Karpas-422 (cell line): ENCODE measurements at regions not wholly inside any gene's neighbourhood (a gene's known extent, or its start where the extent isn't known, plus 50 kb on each side); places are given as distances from the start of the nearest gene placed in this dataset.
"Not testable (repeated sequence)": the region's sequence is repeated elsewhere in the genome, so short reads cannot be mapped to it uniquely, and the experiment has no call there.

Experiments
- DNase-seq: peaks from one replicate; pipeline ENCODE4 v3.0.0-alpha.2; 2015
- H2AFZ ChIP-seq: fragments of 200-600 bp; sonication (generic); 2 replicates; pipeline ENCODE4 v1.6.1; 2014; ENCODE audit warnings: antibody characterized with exemption, low read length, mixed read lengths
- H3K27ac ChIP-seq: fragments of 200-600 bp; sonication (generic); 2 replicates; pipeline ENCODE4 v1.5.1; 2014; ENCODE audit warnings: mild to moderate bottlenecking, low read length, moderate library complexity
- H3K27me3 ChIP-seq: fragments of 200-600 bp; sonication (generic); 2 replicates; pipeline ENCODE4 v1.6.1; 2014; ENCODE audit warnings: low read length, mixed read lengths
- H3K36me3 ChIP-seq: fragments of 200-600 bp; sonication (generic); 2 replicates; pipeline ENCODE4 v1.6.1; 2014; ENCODE audit warnings: low read length, mixed read lengths; ENCODE audit not compliant: insufficient read depth
- H3K4me1 ChIP-seq: fragments of 200-600 bp; sonication (generic); 2 replicates; pipeline ENCODE4 v1.6.1; 2014; ENCODE audit warnings: mild to moderate bottlenecking, low read length, mixed read lengths
- H3K4me2 ChIP-seq: fragments of 200-600 bp; sonication (generic); 2 replicates; pipeline ENCODE4 v1.6.1; 2014; ENCODE audit warnings: low read length, low read depth, mild to moderate bottlenecking; ENCODE audit not compliant: poor library complexity, severe bottlenecking
- H3K4me3 ChIP-seq: fragments of 200-600 bp; sonication (generic); 2 replicates; pipeline ENCODE4 v1.5.1; 2014; ENCODE audit warnings: mild to moderate bottlenecking, antibody characterized with exemption, low read length, mixed read lengths
- H3K79me2 ChIP-seq: fragments of 200-600 bp; sonication (generic); 2 replicates; pipeline ENCODE4 v1.6.1; 2014; ENCODE audit warnings: mild to moderate bottlenecking, low read length, mixed read lengths
- H3K9ac ChIP-seq: fragments of 200-600 bp; sonication (generic); 2 replicates; pipeline ENCODE4 v1.6.0; 2014; ENCODE audit warnings: low read length
- H3K9me2 ChIP-seq: fragments of 200-600 bp; sonication (generic), shearing (Covaris generic); replicated peaks from 2 replicates; pipeline ENCODE4 v1.6.0; 2014; ENCODE audit warnings: mild to moderate bottlenecking, low read length, moderate library complexity; ENCODE audit not compliant: insufficient read depth
- H3K9me3 ChIP-seq: fragments of 300-700, 200-600 bp; sonication (generic); 2 replicates; pipeline ENCODE4 v1.6.1; 2014; ENCODE audit warnings: low read length, mixed read lengths
- H4K20me1 ChIP-seq: fragments of 200-600 bp; sonication (generic); 2 replicates; pipeline ENCODE4 v1.6.1; 2014; ENCODE audit warnings: mild to moderate bottlenecking, antibody characterized with exemption, low read length, low read depth; ENCODE audit not compliant: insufficient read depth

GRCh38 chr17:68760141-68760475 lies 158.9 kb upstream of the FAM20A start:
- no peaks in the 10 kb centered on the region for H3K36me3 ChIP-seq
- H3K9me3 ChIP-seq, result no peaks in the 10 kb centered on the region
- no peak for DNase-seq
- H3K9me2 ChIP-seq, result no peaks in the 10 kb centered on the region
- no peak overlapping the region for H3K9ac ChIP-seq
- no peaks in the 10 kb centered on the region for H3K79me2 ChIP-seq
- H3K4me1 ChIP-seq, result peaks cover 7% of the 10 kb centered on the region
- H4K20me1 ChIP-seq, result no peaks in the 10 kb centered on the region
- H3K27me3 ChIP-seq, result no peaks in the 10 kb centered on the region
- H3K4me2 ChIP-seq, result peak overlapping the region; percentile 44
- H3K4me3 ChIP-seq, result no peak overlapping the region
- no peak overlapping the region for H2AFZ ChIP-seq
- no peak overlapping the region for H3K27ac ChIP-seq

GRCh38 chr17:68759343-68760140 lies 158.4 kb upstream of the FAM20A start:
- Histone ChIP-seq H3K27ac (no peak overlapping the region), H2AFZ (peak overlapping the region; percentile 67; the same call in 1 of the 2 replicates), H3K27me3 (no peaks in the 10 kb centered on the region), H4K20me1 (no peaks in the 10 kb centered on the region), H3K4me1 (peaks cover 7% of the 10 kb centered on the region), H3K4me2 (peak overlapping the region; percentile 44), H3K9me2 (no peaks in the 10 kb centered on the region), H3K79me2 (no peaks in the 10 kb centered on the region), H3K9ac (no peak overlapping the region), H3K9me3 (no peaks in the 10 kb centered on the region), H3K4me3 (peak overlapping the region; percentile 47), H3K36me3 (no peaks in the 10 kb centered on the region)
- peak; percentile 86 for DNase-seq

GRCh38 chr17:68759002-68759342 lies 157.8 kb upstream of the FAM20A start:
- no peak overlapping the region for H3K9ac ChIP-seq
- no peak overlapping the region for H3K4me2 ChIP-seq
- no peaks in the 10 kb centered on the region for H4K20me1 ChIP-seq
- H3K36me3 ChIP-seq, result no peaks in the 10 kb centered on the region
- no peak overlapping the region for H3K4me3 ChIP-seq
- no peaks in the 10 kb centered on the region for H3K79me2 ChIP-seq
- no peaks in the 10 kb centered on the region for H3K27me3 ChIP-seq
- no peaks in the 10 kb centered on the region for H3K9me3 ChIP-seq
- DNase-seq, result no peak
- peaks cover 7% of the 10 kb centered on the region for H3K4me1 ChIP-seq
- H3K9me2 ChIP-seq, result no peaks in the 10 kb centered on the region
- no peak overlapping the region for H3K27ac ChIP-seq
- H2AFZ ChIP-seq, result no peak overlapping the region

GRCh38 chr17:68757866-68758757 lies 156.9 kb upstream of the FAM20A start:
- H3K27ac ChIP-seq, result not testable (repeated sequence)

GRCh38 chr17:68753985-68754769 lies 153.0 kb upstream of the FAM20A start:
- no peak for DNase-seq
- Histone ChIP-seq H2AFZ (no peak overlapping the region), H3K9ac (no peak overlapping the region), H3K4me2 (no peak overlapping the region), H3K9me2 (no peaks in the 10 kb centered on the region), H4K20me1 (no peaks in the 10 kb centered on the region), H3K27ac (no peak overlapping the region), H3K79me2 (no peaks in the 10 kb centered on the region), H3K9me3 (no peaks in the 10 kb centered on the region), H3K36me3 (no peaks in the 10 kb centered on the region), H3K4me1 (peaks cover under 1% of the 10 kb centered on the region), H3K4me3 (no peak overlapping the region), H3K27me3 (no peaks in the 10 kb centered on the region)

More at GRCh38 chr17:68757866-68758757, 156.9 kb upstream of the FAM20A start:
- H3K4me1 ChIP-seq, H3K9me3 ChIP-seq, H4K20me1 ChIP-seq, H3K9ac ChIP-seq, H3K4me3 ChIP-seq, DNase-seq, H3K27me3 ChIP-seq, H3K9me2 ChIP-seq, H3K4me2 ChIP-seq, H3K36me3 ChIP-seq, H3K79me2 ChIP-seq, H2AFZ ChIP-seq: not testable (repeated sequence)

- Histone ChIP-seq H3K9me3 (no peaks in the 10 kb centered on the region), H3K27ac (no peak overlapping the region), H2AFZ (no peak overlapping the region), H3K36me3 (no peaks in the 10 kb centered on the region), H3K9me2 (no peaks in the 10 kb centered on the region), H3K27me3 (no peaks in the 10 kb centered on the region), H3K4me3 (no peak overlapping the region), H3K79me2 (no peaks in the 10 kb centered on the region), H3K4me2 (no peak overlapping the region), H3K4me1 (no peaks in the 10 kb centered on the region), H4K20me1 (no peaks in the 10 kb centered on the region), H3K9ac (no peak overlapping the region)
- no peak for DNase-seq
Observed at GRCh38 chr17:68750208-68750562, 149.0 kb upstream of the FAM20A start.

GRCh38 chr17:68749349-68750207 lies 148.4 kb upstream of the FAM20A start:
- H3K4me2 ChIP-seq, result no peak overlapping the region
- H2AFZ ChIP-seq, result no peak overlapping the region
- no peaks in the 10 kb centered on the region for H3K9me3 ChIP-seq
- H3K36me3 ChIP-seq, result no peaks in the 10 kb centered on the region
- H4K20me1 ChIP-seq, result no peaks in the 10 kb centered on the region
- no peaks in the 10 kb centered on the region for H3K27me3 ChIP-seq
- no peak overlapping the region for H3K27ac ChIP-seq
- H3K9ac ChIP-seq, result no peak overlapping the region
- DNase-seq, result no peak
- H3K79me2 ChIP-seq, result no peaks in the 10 kb centered on the region
- no peak overlapping the region for H3K4me3 ChIP-seq
- H3K9me2 ChIP-seq, result no peaks in the 10 kb centered on the region
- H3K4me1 ChIP-seq, result no peaks in the 10 kb centered on the region
